Endothelial cell of umbilical vein (primary cell): ENCODE measurements at regions not wholly inside any gene's neighbourhood (a gene's known extent, or its start where the extent isn't known, plus 50 kb on each side); places are given as distances from the start of the nearest gene placed in this dataset.
"Not testable (repeated sequence)": the region's sequence is repeated elsewhere in the genome, so short reads cannot be mapped to it uniquely, and the experiment has no call there.

ENCODE experiments used
- BruUV-seq: library from RNA; stranded (reverse); fragments of 400-500 nt; replicated peaks from 2 replicates; lab custom pipeline; 2021; lab: Mats Ljungman, UMichigan
- CTCF ChIA-PET: fragments of 300-600, 350-600 bp; sonication (Branson Sonifier 250); formaldehyde crosslinking; loops from one replicate; lab custom pipeline; 2021; ENCODE audit warnings: antibody characterized with exemption, inconsistent platforms; lab: Charles Lee
- POLR2A ChIA-PET: fragments of 300-600, 350-600 bp; sonication (Branson Sonifier 250); formaldehyde crosslinking; loops from one replicate; lab custom pipeline; 2021; ENCODE audit warnings: antibody characterized with exemption, inconsistent platforms; lab: Charles Lee
- DNase-seq: peaks from one replicate; pipeline ENCODE4 v3.0.0-alpha.2; 2011; ENCODE audit warnings: low read depth, low spot score
- FAIRE-seq: peaks from 2 replicates; lab custom pipeline; 2011; peaks lifted over from hg19 to GRCh38; lab: Jason Lieb, UNC
- H2AFZ ChIP-seq: 2 replicates; pipeline ENCODE4 v1.6.0; 2012; ENCODE audit warnings: low read depth, low read length, control low read depth, inconsistent platforms
- H3K27ac ChIP-seq: 2 replicates; pipeline ENCODE4 v1.5.1; 2011; ENCODE audit warnings: low read depth, mild to moderate bottlenecking, control low read depth, low read length, moderate library complexity; ENCODE audit not compliant: insufficient read depth
- H3K27me3 ChIP-seq, 2 experiments: 2 replicates each; pipeline versions ENCODE4 v1.6.0 to v1.6.1; 2011; ENCODE audit warnings: low read length in 2 of 2, mixed read lengths in 1 of 2; ENCODE audit not compliant: control insufficient read depth in 2 of 2, insufficient read depth in 2 of 2
- H3K36me3 ChIP-seq, 2 experiments: 2 replicates in 1 of 2; 3 replicates in 1 of 2; pipeline ENCODE4 v1.5.1; 2011; ENCODE audit warnings: low read length in 2 of 2, mild to moderate bottlenecking in 1 of 2, moderate library complexity in 1 of 2; ENCODE audit not compliant: control insufficient read depth in 2 of 2, insufficient read depth in 2 of 2; ENCODE audit errors: extremely low read depth in 1 of 2
- H3K4me1 ChIP-seq: 3 replicates; pipeline ENCODE4 v1.5.1; 2011; ENCODE audit warnings: mild to moderate bottlenecking, low read length; ENCODE audit not compliant: control insufficient read depth, insufficient read depth; ENCODE audit errors: extremely low read depth
- H3K4me2 ChIP-seq: 2 replicates; pipeline ENCODE4 v1.6.1; 2011; ENCODE audit warnings: low read length, control low read depth, mixed read lengths; ENCODE audit not compliant: insufficient read depth
- H3K4me3 ChIP-seq, 3 experiments: fragments of 200-600 bp in 1 of 3; sonication (generic), shearing (Covaris generic) in 1 of 3; replicated peaks in 1 of 3; 2 replicates each; pipeline ENCODE4 v1.5.1; 2011 to 2016; ENCODE audit warnings: control low read depth in 3 of 3, low read length in 3 of 3, mild to moderate bottlenecking in 2 of 3, inconsistent platforms in 1 of 3, low read depth in 1 of 3, moderate library complexity in 1 of 3; ENCODE audit not compliant: insufficient read depth in 1 of 3
- H3K79me2 ChIP-seq: 2 replicates; pipeline ENCODE4 v1.6.0; 2012; ENCODE audit warnings: low read length, inconsistent platforms; ENCODE audit not compliant: control insufficient read depth, insufficient read depth
- H3K9ac ChIP-seq: replicated peaks from 2 replicates; pipeline ENCODE3; 2011; ENCODE audit warnings: low read length, control low read depth; ENCODE audit not compliant: insufficient read depth; ENCODE audit errors: extremely low read depth
- H3K9me1 ChIP-seq: replicated peaks from 3 replicates; pipeline ENCODE4 v1.6.0; 2011; ENCODE audit warnings: mild to moderate bottlenecking, low read length; ENCODE audit not compliant: control insufficient read depth, insufficient read depth; ENCODE audit errors: extremely low read depth
- H3K9me3 ChIP-seq: replicated peaks from 2 replicates; pipeline ENCODE4 v1.5.1; 2012; ENCODE audit warnings: low read length, inconsistent platforms; ENCODE audit not compliant: control insufficient read depth, insufficient read depth
- H4K20me1 ChIP-seq: replicated peaks from 2 replicates; pipeline ENCODE3; 2011; ENCODE audit warnings: mild to moderate bottlenecking, low read length; ENCODE audit not compliant: control insufficient read depth, insufficient read depth; ENCODE audit errors: extremely low read depth
- dilution Hi-C: fragments of 300-500 bp; cut with MboI; formaldehyde crosslinking; loops from one replicate; pipeline ENCODE4 v1.15.0; 2019; ENCODE audit warnings: low sequenced_read_pairs; ENCODE audit not compliant: extremely low pct_ligation_motif_present
- intact Hi-C: fragments of 100-400 bp; cut with micrococcal nuclease; formaldehyde crosslinking; loops from one replicate; pipeline ENCODE4 v1.10.0; 2022

DNA sequence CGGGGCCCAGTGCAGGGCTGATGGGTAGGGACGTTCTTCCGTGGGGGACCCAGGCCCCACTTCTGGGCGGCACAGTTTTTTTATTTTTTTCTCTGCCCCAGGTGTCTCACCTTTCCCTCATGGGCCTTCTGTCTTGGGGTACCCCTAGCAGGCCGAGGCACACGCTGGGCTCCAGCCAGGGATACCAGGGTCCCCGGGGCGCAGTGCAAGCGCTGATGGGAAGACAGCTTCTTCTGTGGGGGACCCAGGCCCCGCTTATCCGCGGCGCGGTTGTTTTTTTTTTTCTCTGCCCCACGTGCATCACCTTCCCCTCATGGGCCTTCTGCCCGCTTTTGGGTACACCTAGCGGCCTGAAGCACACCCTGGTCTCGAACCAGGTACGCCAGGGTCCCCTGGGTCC is 1481.0 kb upstream of the TPTE start:
- H4K20me1 ChIP-seq, dilution Hi-C loops, H3K4me2 ChIP-seq, H3K27me3 ChIP-seq, H3K4me3 ChIP-seq, BruUV-seq, POLR2A ChIA-PET, H3K9ac ChIP-seq, H2AFZ ChIP-seq, H3K36me3 ChIP-seq, DNase-seq, H3K27ac ChIP-seq, H3K79me2 ChIP-seq, H3K4me1 ChIP-seq, CTCF ChIA-PET, FAIRE-seq, H3K9me1 ChIP-seq, H3K9me3 ChIP-seq, intact Hi-C loops: not testable (repeated sequence)

- H3K9ac ChIP-seq, POLR2A ChIA-PET, H3K9me1 ChIP-seq, H2AFZ ChIP-seq, H3K36me3 ChIP-seq, H3K4me3 ChIP-seq, H3K27ac ChIP-seq, H3K4me2 ChIP-seq, H3K4me1 ChIP-seq, BruUV-seq, H3K9me3 ChIP-seq, H3K79me2 ChIP-seq, H4K20me1 ChIP-seq, DNase-seq, CTCF ChIA-PET, FAIRE-seq, H3K27me3 ChIP-seq, dilution Hi-C loops, intact Hi-C loops: not testable (repeated sequence)
Observed at GRCh38 chr21:9041175-9041948, 1480.0 kb upstream of the TPTE start.

GRCh38 chr21:9043089-9043488 is 1478.3 kb upstream of the TPTE start:
- FAIRE-seq, BruUV-seq, intact Hi-C loops, H3K36me3 ChIP-seq, CTCF ChIA-PET, dilution Hi-C loops, H3K4me3 ChIP-seq, H3K4me1 ChIP-seq, H3K27ac ChIP-seq, H3K27me3 ChIP-seq, H4K20me1 ChIP-seq, H3K4me2 ChIP-seq, DNase-seq, H2AFZ ChIP-seq, H3K9me1 ChIP-seq, POLR2A ChIA-PET, H3K9ac ChIP-seq, H3K79me2 ChIP-seq, H3K9me3 ChIP-seq: not testable (repeated sequence)

GRCh38 chr21:9046870-9047269 is 1474.5 kb upstream of the TPTE start:
- H3K27ac ChIP-seq, H3K4me1 ChIP-seq, intact Hi-C loops, H4K20me1 ChIP-seq, DNase-seq, H3K4me3 ChIP-seq, H3K79me2 ChIP-seq, H3K4me2 ChIP-seq, FAIRE-seq, POLR2A ChIA-PET, H3K9me3 ChIP-seq, H2AFZ ChIP-seq, H3K36me3 ChIP-seq, CTCF ChIA-PET, dilution Hi-C loops, BruUV-seq, H3K9me1 ChIP-seq, H3K9ac ChIP-seq, H3K27me3 ChIP-seq: not testable (repeated sequence)
